ENCODE measurements at regions not wholly inside any gene's neighbourhood (a gene's known extent, or its start where the extent isn't known, plus 50 kb on each side); places are given as distances from the start of the nearest gene placed in this dataset.

GRCh38 chr6:127019828-127020227 lies 98.6 kb upstream of the RSPO3 start:
- TF ChIP-seq, protein P1, sequence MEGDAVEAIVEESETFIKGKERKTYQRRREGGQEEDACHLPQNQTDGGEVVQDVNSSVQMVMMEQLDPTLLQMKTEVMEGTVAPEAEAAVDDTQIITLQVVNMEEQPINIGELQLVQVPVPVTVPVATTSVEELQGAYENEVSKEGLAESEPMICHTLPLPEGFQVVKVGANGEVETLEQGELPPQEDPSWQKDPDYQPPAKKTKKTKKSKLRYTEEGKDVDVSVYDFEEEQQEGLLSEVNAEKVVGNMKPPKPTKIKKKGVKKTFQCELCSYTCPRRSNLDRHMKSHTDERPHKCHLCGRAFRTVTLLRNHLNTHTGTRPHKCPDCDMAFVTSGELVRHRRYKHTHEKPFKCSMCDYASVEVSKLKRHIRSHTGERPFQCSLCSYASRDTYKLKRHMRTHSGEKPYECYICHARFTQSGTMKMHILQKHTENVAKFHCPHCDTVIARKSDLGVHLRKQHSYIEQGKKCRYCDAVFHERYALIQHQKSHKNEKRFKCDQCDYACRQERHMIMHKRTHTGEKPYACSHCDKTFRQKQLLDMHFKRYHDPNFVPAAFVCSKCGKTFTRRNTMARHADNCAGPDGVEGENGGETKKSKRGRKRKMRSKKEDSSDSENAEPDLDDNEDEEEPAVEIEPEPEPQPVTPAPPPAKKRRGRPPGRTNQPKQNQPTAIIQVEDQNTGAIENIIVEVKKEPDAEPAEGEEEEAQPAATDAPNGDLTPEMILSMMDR (IDR thresholded peaks at IDR 0.05), result no peak
- TF ChIP-seq EP300 (IDR thresholded peaks at IDR 0.05), result no peak
- TF ChIP-seq POLR2A (IDR thresholded peaks at IDR 0.05; ENCODE audit: low read depth), result no peak
- TF ChIP-seq POLR2AphosphoS5 (IDR thresholded peaks at IDR 0.05), result no peak
